Activated T-cell treated with anti-CD3 and anti-CD28 coated beads for 1 hour (primary cell): ENCODE measurements at regions not wholly inside any gene's neighbourhood (a gene's known extent, or its start where the extent isn't known, plus 50 kb on each side); places are given as distances from the start of the nearest gene placed in this dataset.

ENCODE experiments used
- DNase-seq: peaks from one replicate; pipeline ENCODE4 v3.0.0-alpha.2; 2020; ENCODE audit warnings: low read depth

DNA sequence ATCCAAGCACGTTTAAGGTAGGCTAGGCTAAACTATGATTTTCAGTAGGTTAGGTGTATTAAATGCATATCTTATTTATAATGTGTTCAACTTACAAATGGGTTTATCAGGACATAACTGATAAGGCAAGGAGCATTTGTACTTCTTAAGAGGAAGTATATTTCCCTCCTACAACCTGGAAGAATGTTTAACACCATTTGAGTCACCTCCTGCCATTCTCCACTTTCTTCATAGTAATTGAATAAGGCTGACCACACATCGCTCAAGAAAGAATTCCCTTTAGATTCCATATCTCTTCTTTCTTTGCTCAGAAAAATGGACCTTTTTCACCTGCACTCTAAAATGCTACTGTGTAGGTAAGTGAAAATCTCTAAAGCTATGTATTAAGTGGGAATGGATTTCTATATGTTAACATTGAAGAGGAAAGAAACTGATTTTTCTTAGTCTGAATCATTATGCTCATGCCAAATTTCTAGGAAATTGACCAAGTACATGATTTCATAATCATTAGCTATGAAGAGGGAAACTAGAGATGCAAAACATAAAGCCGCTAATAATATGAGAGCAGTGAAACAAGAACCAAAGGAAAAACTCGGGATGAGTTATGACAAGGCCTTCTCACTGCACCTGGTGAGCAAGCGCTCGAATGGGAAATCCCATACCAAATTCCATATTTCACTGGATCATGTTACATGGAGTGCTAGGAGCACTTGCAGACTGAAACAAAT is 210.4 kb downstream of the ALDH8A1 start:
- no peak for DNase-seq

DNA sequence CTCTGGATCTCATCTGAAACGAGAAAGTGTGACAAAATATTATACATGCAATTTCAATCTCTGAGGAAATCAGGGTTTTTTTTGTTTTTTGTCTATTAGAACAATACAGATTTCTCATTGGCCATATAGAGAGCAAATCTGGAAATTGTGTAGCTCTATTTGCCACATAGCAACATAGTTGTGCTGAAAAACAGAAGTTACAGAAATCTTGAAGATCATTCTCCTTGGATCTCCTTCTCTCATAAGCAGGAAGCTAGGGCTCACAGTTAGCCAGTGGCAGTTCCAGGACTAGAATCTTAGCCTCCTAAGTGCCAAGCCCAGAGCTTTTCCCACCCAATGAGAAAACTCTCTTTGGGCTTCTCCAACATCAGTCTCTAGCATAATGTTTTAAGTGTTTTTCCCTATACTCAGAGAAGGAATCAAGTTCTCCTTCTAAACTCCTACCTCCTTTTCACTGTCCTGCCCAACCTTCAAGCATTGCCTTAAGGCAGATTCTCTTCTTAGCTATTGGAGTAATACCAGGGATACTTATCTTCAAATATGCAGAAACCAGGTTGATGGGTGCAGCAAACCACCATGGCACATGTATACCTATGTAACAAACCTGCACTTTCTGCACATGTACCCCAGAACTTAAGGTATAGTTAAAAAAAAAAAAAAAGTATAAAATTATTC is 211.6 kb downstream of the ALDH8A1 start:
- no peak for DNase-seq

GRCh38 chr6:134735461-134735860 is 214.4 kb downstream of the ALDH8A1 start:
- no peak for DNase-seq

DNA sequence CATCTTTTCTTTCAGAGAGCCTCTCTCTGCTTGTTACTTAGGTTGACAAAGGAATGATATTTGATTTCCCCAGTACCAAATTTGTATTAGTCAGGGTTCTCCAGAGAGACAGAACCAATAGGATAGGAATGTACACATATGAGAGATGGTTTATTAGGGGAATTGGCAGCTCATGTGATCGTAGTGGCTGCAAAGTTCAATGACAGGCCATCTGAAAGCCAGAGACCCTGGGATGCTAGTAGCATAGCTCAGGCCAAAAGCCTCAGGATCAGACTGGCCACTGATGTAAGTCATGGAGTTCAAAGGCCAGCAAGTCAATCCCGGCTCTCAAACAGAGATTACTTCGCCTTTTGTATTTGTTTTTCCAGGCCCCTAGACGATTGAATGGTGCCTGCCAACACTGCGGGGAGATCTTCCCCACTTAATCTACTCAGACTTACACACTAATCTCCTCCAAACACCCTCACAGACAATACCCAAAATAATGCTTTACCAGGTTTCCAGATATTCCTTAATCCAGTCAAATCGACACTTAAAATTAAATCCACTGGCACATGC is 215.5 kb downstream of the ALDH8A1 start:
- no peak for DNase-seq

- no peak for DNase-seq
Observed at GRCh38 chr6:134733801-134734200, 216.1 kb downstream of the ALDH8A1 start.

DNA sequence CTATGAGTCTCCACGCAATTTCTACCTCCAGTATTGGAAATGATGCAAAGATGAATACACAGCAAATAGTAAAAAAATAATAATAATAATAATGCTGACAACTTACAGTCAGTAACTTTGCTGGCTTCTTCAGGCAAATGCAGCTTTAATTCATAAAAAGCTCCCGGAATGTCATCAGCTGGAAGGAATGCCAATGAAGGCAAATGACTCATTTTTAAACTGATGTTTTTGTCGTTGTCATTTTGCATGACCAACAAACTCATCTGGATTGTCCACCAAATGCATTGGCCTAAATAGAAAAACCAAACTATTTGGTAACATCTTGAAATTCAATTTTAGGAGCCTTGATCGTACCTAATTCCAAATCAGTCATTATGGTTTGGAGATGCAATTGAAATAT is 217.1 kb downstream of the ALDH8A1 start:
- DNase-seq: no peak

DNA sequence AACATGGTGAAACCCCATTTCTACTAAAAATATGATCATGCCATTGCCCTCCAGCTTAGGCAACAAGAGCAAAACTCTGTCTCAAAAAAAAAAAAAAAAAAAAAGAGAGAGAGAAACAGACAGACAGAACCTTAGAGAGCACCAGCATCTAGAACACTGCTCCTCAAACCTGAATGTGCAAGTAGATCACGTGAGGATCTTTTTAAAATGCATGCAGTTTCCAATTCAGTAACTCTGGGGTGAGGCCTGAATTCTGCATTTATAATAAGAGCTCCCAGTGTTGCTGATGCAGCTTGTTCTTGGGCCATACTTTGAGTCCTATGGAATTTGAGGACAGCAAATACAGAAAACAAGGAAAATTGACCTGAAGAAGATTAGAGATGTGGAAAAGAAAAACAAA is 218.3 kb downstream of the ALDH8A1 start:
- no peak for DNase-seq

GRCh38 chr6:134730013-134730412 is 219.9 kb downstream of the ALDH8A1 start:
- no peak for DNase-seq

GRCh38 chr6:134729561-134729960 is 220.3 kb downstream of the ALDH8A1 start:
- no peak for DNase-seq

DNA sequence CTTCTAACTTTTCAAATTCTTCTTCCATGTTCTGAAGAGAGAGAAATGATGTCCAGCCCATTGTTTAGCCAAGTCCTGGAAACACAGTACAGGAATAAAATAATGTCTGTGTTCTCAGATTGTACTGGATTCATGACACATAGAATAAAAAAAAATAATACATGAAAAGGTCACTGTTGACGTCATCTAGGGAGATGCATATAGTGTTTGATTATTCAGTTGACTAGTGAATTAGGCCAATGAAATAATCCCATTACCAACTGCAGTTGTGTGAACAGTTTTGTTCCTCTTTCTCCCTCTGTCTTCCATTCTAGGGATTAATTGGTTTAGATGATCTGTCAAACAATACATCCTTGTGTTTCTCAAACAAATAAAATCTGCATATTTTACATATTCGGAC is 222.8 kb downstream of the ALDH8A1 start:
- DNase-seq: no peak

DNA sequence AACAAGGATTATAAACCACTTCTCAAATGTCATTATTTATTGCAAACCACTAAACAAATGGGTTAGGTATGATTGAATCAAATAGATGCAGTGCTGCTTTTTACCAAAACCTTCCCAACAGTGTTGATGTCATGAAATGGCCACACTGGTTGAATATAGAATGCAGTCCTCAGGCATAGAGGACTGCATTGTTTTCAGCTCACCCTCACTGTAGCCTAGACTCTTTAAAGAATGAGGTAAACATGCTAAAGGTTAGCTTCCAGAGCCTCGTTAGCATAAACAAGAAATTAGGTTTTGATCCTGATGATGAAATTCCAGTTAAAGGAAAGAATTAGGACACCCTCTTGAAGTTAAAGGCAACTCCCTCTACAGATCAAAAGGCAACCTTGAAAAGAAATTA is 224.3 kb downstream of the ALDH8A1 start:
- no peak for DNase-seq

- no peak for DNase-seq
Observed at GRCh38 chr6:134724771-134725340, 225.0 kb downstream of the ALDH8A1 start.

GRCh38 chr6:134723081-134723871 is 226.6 kb downstream of the ALDH8A1 start:
- DNase-seq: no peak

- DNase-seq: no peak
Observed at GRCh38 chr6:134722200-134722870, 227.6 kb downstream of the ALDH8A1 start.

- no peak for DNase-seq
Observed at GRCh38 chr6:134721060-134721405, 228.9 kb downstream of the ALDH8A1 start.

DNA sequence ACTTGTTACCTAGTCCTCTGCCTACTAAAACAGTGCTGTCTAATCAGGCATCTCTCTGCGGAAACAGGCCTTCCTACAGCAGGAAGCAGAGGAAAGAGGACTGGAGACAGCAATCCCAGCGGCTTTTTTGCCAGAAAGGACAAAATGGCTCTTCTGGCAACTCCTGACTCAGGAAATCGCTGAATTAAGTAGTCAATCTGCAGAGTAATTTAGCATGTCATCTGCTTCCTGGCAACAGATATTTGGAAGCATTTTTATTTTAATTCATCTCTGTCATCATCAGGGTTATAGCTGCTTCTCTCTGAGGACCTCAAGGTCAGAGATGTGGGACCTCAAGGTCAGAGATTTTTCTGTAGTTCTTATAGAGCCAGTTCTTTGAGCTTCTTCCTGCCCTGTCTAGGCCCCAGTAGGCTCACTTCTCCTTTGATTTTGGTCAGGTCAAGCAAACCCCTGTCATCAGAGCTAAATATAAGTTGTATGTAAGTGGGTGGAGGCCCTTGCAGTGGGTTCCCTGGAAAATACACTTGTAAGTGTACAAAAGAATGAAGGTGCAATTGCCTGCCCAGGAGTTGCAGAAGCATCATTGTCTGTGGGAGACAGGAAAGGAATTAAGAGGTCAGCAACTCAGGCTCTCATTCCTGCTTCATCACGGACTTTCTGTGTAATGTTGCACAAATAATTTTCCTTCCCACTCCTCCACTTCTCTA is 229.4 kb downstream of the ALDH8A1 start:
- no peak for DNase-seq

GRCh38 chr6:134719911-134720310 is 230.0 kb downstream of the ALDH8A1 start:
- no peak for DNase-seq

DNA sequence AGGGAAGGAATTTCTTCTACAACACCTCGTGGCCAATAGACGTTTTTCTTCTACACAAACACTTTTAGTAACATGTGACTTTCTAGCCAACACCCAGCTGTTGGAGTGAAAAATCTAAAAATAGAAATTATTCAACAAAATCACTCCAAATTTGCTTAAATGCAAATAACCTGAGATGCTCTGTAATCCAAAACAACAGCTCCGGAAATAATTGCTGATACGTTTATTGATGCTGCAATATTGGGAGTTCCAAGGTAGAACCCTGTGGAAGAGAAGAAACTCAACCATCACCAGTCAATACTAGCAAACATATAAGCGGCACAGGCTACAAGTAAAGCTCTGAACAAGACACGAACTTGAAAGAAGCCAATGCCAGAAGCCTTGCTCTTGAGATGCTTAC is 230.6 kb downstream of the ALDH8A1 start:
- no peak for DNase-seq

GRCh38 chr6:134714679-134715078 is 235.2 kb downstream of the ALDH8A1 start:
- DNase-seq: no peak

DNA sequence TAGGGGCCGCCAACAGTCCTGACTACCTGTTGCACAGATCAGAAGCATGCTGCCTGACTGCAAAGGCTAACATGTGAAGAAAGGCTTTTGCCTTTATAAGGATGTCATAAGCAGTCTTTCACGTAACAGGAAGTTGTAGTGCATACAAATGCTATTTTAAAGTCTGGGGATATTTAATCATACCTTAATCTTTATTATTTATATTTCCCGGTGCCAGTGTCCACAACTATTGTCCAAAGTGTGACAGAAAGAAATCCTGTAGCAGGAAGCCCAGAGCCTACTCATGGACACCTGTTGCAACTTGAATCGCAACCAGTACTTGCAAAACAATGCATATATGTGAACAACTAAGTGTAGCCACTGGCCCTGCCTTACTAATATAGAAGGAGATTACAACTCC is 235.8 kb downstream of the ALDH8A1 start:
- DNase-seq: no peak

DNA sequence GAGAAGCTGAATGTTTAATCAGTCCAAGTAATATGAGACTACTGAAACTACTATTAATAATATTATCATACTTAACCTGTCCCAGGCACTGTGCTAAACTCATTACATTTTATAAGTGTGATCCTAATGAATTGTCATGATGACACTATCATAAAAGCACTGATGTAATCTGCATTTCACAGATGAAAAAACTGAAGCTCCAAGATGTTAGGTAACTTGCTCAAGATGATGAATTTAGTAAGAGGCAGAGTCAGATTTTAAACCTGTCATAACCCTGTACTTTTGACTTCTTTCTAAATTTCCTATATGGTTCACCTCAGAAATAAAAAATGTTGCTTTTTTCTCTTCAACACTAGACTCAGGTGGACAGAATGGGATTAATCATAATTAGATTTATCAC is 237.6 kb downstream of the ALDH8A1 start:
- DNase-seq: no peak
